Amniotic epithelial cell (primary cell): ENCODE measurements at regions not wholly inside any gene's neighbourhood (a gene's known extent, or its start where the extent isn't known, plus 50 kb on each side); places are given as distances from the start of the nearest gene placed in this dataset.
A peak's percentile ranks its signal among the peaks of the same experiment; 100 is the strongest.

Experiments
- DNase-seq: peaks from one replicate; pipeline ENCODE4 v3.0.0-alpha.2; 2010; ENCODE audit warnings: low read depth

DNA sequence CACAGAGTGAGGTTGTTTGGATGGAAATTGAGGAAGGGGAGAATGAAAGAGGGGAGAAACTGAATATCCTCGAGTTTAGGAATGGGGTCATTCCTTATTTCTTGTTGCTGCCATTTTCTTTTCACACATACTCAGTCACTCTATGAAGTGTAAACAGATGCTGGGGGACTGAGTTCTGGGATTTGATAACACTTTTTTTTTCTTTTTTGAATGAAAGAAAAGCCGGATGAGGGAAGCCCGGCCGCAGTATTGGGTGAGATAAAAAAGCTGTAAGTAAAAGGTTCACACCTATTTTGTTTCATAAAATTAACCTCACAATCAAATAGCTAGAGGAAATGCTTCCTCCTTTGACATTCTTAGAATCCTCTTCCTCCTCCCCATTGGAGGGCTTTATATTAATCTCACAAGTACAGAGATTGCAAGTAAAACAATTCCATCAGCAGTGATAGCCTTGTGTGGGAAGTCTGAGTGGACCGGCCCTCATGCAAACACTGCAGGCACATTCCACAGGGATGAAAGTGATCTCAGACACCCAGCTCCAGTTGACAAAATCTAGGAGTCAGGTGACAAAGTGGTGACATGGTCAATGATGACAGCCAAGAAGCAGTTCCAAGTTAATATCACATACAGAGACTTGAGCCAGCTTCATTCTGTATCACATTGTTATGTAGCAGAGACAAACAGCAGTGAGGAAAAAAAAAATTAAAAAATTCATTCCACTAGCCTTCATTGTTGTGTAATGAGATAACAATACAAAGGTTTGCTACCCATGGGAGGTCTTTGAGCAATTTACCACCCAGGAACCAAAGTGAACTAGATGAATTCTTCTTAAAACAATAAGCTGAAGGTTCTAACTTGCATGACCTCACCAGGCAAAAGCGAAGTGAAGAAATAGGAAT lies 391.1 kb upstream of the HSF2 start:
- DNase-seq: no peak

DNA sequence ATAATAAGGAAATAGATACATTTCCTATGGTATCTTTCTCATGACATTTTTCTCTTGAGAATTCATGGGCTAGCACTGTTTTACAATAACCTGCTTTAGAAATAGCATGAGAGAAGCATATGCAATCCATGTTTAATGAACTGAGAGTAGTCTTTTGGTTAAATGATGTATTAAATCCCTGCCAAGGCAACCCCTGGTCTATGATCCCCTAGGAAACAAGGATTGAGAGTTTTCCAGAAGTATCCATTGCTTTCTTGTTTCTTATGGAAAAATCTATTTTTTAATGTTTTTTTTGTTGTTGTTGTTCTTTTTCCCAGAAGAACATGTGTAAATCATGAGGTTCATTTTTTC lies 390.5 kb upstream of the HSF2 start:
- DNase-seq: no peak

GRCh38 chr6:122012578-122012977 lies 386.9 kb upstream of the HSF2 start:
- no peak for DNase-seq

DNA sequence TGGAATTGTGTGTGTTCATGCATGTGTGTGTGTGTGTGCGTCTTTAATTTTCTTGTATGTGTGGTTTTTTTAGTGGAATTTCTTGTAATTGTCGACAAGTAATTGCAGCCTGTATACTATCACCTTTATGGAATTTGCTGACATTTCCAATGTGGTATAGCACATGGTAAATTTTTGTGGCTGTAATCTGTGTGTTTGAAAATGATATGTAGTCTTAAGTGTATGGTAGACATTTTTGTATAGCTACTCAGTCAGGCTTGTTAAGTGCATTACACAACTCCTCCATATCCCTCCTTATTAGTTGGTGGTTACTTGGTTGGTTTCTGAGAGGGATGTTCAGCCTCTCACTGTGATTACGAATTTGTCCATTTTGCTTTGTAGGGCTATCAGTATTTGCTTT lies 384.5 kb upstream of the HSF2 start:
- peak; percentile 99 for DNase-seq

GRCh38 chr6:122020588-122021264 lies 378.7 kb upstream of the HSF2 start:
- no peak for DNase-seq

DNA sequence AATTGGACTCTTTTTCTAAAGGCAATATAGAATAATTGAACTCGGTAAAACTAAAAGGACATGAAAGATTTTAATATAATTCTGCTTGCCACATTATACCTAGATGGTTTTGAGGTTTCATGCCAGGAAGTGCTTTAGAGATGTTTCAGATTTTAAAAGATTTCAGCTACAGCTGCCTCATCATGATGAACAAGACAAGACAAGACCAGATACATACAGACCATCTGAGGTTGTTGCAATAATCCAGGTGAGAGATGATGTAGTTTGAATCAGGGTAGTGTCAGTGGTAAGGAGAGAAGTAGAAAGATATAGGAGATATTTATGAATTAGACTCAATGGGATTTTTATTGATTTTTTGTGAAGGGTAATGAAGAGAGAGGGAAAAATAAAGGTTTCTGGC lies 374.3 kb upstream of the HSF2 start:
- DNase-seq: no peak

DNA sequence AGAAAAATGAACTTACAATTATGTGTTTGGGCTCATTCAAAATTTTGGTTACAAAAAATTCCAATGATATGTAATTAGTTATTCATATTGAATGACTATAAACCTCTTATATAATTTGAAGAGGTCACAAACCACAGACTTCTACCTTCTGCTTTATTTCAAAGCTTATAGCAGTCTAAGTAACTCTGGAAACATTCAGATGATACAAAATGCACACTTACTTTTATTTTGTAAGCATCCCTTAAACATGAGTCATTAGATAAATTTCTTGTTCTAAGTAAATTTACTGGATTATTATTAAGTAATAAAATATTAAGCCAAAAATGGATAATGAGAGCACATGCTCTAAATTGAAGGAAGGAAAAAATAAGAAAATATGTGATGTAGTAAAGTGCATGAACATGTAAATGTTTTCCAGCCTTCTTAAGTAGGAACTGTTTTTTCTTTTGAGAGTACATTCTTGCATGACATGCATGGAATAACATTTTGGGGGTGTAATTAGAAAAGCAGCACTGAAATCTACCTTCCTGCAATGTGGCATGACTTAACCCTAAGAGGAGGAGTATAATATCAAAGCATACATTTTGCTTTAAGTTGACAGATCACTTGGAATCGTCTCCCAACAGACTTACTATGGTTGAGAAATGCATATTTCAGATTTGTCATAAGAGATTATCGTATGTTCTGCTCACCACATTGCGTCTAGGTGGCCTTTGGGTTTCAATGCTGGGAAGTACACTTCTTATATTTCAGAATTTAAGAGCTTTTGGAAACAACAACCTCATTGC lies 372.7 kb upstream of the HSF2 start:
- peak; percentile 60 for DNase-seq

- no peak for DNase-seq
Measured at GRCh38 chr6:122028933-122029522, 370.4 kb upstream of the HSF2 start.

DNA sequence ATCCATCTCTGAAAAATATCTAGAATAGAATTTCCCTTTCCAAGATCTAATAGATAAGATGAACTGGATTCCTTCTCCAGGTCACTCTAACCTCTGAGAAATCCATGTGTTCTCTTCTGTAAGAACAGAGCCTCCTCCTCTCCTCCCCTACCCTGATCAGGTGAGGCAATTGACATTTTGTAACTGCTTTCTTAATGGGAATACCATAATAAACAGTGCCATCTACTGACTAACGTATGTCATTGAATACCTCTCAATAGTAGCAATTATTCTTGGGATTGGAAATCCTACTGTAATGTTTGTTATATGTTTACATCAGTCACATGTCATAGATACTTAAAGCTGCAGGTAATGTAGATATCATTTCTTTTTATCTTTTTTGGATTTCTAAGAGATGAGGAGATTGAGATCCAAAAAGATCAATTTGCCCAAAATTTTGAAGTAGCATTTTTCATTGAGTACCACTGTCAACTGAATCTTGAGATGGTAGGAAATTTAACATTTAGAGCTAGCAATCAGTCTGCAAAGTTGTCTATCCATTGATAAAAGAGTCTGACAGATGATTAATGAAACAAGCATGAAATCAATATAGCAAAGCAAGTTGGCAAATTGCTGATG lies 365.8 kb upstream of the HSF2 start:
- peak; percentile 84 for DNase-seq

- DNase-seq: no peak
Measured at GRCh38 chr6:122035173-122035572, 364.3 kb upstream of the HSF2 start.

DNA sequence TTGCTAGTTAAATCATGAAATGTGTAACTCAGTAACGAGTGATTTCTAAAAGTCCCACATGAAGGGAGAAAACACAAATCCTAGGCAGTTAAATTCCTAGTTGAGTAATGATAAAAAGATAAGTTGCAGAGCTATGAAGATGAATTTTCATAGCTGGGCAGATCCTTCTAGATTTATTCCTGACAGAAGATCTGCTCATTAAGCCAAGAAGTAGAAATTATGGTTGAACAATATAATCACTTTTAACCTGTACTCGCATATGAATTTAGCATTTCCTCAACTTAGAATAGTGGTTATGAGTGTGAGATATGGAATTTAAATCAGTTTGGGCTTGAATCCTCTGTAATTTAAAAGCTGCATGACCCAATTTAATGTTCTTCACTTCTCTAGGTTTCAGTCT lies 359.2 kb upstream of the HSF2 start:
- DNase-seq: peak; percentile 61

DNA sequence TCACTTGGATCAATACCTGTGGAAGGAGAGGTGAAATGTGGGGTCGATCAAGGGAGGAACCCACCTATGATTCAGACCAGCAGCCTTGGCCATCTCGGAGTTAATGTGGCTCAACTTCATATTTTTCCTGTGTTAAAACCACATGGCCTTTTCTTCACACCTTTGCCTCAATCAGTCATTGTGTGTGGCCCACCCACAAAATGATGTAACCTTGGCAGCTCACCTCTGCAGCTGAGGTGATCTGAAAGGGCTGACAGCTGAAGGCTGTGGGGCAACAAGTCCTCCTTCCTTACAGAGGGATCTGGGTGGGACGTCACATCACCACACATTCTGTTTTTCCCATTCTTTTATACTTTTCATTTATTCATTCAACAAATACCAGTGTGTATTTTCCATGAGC lies 357.1 kb upstream of the HSF2 start:
- DNase-seq: no peak

- DNase-seq: peak; percentile 75
Measured at GRCh38 chr6:122042960-122043735, 356.3 kb upstream of the HSF2 start.

DNA sequence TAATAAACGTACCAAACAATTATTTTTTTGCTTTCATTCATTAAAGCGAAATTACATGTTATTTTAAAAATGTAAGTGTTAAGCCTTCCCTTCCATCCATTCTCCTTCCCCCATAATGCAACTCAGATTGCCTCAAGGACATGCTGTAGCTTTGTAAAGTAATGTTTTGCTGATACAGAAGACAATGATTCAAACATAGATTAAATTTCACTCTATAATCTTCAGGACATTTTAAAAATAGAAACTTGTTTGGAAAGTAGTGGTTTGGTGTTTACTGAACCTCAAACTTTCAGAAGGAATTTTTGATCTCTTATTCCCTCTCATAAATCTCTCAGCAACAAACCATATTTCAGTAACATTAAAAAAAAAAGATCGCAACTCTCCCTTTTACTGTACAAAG lies 350.9 kb upstream of the HSF2 start:
- peak; percentile 61 for DNase-seq

DNA sequence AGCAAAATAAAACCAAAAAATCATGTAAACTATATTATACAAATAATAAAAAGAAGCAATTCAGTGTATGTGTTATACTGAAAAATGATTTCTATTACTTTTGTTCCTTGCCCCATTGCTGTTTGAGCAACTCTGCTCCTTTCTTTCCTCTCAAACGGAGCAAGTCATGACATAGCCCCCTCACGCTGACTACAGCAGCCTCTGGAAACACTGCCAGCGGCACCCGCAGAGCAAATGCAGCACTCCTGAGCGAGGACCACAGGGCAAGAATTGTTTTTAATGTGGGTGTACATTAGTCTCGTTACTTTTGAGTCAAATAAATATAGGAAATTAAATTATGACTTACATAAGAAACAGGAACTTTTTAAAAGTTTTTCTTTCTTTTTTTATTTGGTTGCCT lies 350.1 kb upstream of the HSF2 start:
- DNase-seq: no peak

- no peak for DNase-seq
Measured at GRCh38 chr6:122050242-122050755, 349.2 kb upstream of the HSF2 start.

DNA sequence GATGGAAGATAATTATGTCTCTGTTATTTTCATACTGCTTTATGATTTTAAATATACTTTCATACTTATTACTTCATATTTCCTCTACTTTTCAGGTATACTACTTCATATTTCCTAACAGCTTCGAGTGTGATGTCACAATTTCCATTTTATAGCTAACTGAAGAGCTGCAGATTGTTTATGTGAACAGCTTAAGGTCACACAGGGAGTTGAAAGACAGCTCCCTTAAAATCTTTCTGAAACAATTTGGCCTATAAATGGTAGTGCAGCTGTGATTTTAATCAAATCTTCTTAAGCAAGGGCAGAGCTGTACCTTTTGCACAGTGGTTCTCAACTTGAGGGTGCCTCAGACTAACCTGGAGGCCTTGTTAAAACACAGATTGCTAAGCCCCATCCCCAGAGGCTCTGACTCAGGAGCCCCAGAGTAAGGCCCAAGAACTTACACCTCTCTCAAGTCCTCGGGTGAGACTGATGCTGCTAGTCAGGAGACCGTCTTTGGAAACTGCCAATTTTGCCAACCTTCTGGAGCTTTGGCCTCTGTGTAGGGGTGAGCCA lies 347.0 kb upstream of the HSF2 start:
- DNase-seq: no peak

GRCh38 chr6:122059918-122060317 lies 339.5 kb upstream of the HSF2 start:
- DNase-seq: no peak

GRCh38 chr6:122061855-122062254 lies 337.6 kb upstream of the HSF2 start:
- no peak for DNase-seq

DNA sequence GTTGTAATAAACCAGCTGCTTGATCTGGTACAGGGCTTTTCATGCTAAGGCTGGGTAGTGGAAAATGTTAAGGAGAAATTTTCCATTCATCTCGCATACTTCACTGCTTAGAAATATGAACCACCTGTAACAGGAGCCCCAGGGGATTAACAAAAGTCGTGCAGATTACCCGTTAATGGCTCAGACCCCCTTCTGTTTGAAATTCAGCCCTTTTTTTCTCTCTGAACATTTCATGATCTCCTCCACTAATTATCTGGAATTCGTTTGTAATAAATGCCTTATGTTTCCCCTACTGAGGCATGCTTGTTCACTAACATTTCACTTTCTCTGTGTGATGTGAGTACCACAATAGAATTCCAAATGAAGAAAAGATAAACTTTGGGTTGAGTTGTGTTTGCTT lies 336.4 kb upstream of the HSF2 start:
- no peak for DNase-seq

DNA sequence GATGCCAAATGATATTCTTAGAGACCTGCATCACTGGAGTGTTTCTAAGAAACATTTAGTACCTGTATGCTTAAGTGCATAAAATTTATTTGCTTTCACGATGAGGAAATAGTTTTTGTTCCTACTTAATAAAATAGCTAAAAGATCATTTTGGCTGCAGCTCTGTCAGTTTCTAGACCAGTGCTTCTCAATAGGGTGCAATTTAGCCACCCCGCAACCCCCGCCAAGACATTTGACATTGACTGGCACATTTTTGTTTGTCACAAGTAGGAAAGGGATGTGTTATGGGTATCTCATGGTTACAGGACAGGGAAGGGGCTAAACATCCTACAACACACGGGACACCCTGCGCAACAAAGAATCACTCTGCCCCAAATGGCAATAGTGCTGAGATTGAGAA lies 335.7 kb upstream of the HSF2 start:
- no peak for DNase-seq
